ENCODE measurements at regions not wholly inside any gene's neighbourhood (a gene's known extent, or its start where the extent isn't known, plus 50 kb on each side); places are given as distances from the start of the nearest gene placed in this dataset.

GRCh38 chr12:98308141-98308540 lies 207.2 kb upstream of the TMPO start:
- Histone ChIP-seq H3K27me3 (ENCODE audit: control insufficient read depth in 2 of 2, insufficient read depth in 2 of 2, low read length in 2 of 2) (no peaks in the 10 kb centered on the region), H2AFZ (ENCODE audit: insufficient read depth, low read depth, low read length, poor library complexity, severe bottlenecking) (no peak overlapping the region), H3K9ac (ENCODE audit: insufficient read depth, low read length, poor library complexity, severe bottlenecking) (no peak overlapping the region), H3K4me1 (ENCODE audit: control insufficient read depth in 1 of 2, insufficient read depth in 2 of 2, low read length in 2 of 2) (no peaks in the 10 kb centered on the region), H3K27ac (ENCODE audit: low read depth in 1 of 2, low read length in 2 of 2) (no peak overlapping the region), H3K36me3 (replicated peaks in 1 of 2; ENCODE audit: control insufficient read depth in 1 of 2, insufficient read depth in 2 of 2, low read length in 2 of 2) (no peaks in the 10 kb centered on the region), H3K4me2 (replicated peaks; ENCODE audit: extremely low read depth, low read length, poor library complexity, severe bottlenecking) (no peak overlapping the region), H3K79me2 (ENCODE audit: insufficient read depth, low read length) (no peaks in the 10 kb centered on the region), H4K20me1 (ENCODE audit: insufficient read depth, low read length) (no peaks in the 10 kb centered on the region), H3K4me3 (replicated peaks in 1 of 3; ENCODE audit: low read depth in 2 of 3, low read length in 3 of 3) (no peak overlapping the region), H3K9me3 (replicated peaks in 1 of 2; ENCODE audit: control insufficient read depth in 1 of 2, insufficient read depth in 1 of 2, low read length in 2 of 2) (peaks cover 0 to 3% of the 10 kb centered on the region in 2 donors)
- no peak for TF ChIP-seq CTCF (IDR thresholded peaks at IDR 0.05)
- no peak for DNase-seq
- intact Hi-C loops (cut with micrococcal nuclease): no loop called here
- H3K27me3 Mint-ChIP-seq (ENCODE audit: low read depth in 3 of 3): peaks cover 0 to 3% (median 1%) of the 10 kb centered on the region in 3 donors
- WGBS (ENCODE audit: insufficient coverage): no CpG with 5 or more reads among the region's 2 CpGs
- H3K4me1 Mint-ChIP-seq: no peaks in the 10 kb centered on the region
- no peak overlapping the region for H3K27ac Mint-ChIP-seq
- H3K9me3 Mint-ChIP-seq: peaks cover 0 to 7% (median 0%) of the 10 kb centered on the region in 7 donors
- H3K36me3 Mint-ChIP-seq: no peaks in the 10 kb centered on the region
- H3K4me3 Mint-ChIP-seq: no peak overlapping the region

- no peak overlapping the region for H3K4me2 ChIP-seq (replicated peaks; ENCODE audit: extremely low read depth, low read length, poor library complexity, severe bottlenecking)
- no peaks in the 10 kb centered on the region for H3K4me1 ChIP-seq (ENCODE audit: control insufficient read depth in 1 of 2, insufficient read depth in 2 of 2, low read length in 2 of 2)
- H3K36me3 Mint-ChIP-seq: no peaks in the 10 kb centered on the region
- H3K9me3 ChIP-seq (replicated peaks in 1 of 2; ENCODE audit: control insufficient read depth in 1 of 2, insufficient read depth in 1 of 2, low read length in 2 of 2): no peaks in the 10 kb centered on the region
- intact Hi-C loops (cut with micrococcal nuclease): no loop called here
- H3K79me2 ChIP-seq (ENCODE audit: insufficient read depth, low read length): no peaks in the 10 kb centered on the region
- H4K20me1 ChIP-seq (ENCODE audit: insufficient read depth, low read length): no peaks in the 10 kb centered on the region
- no peaks in the 10 kb centered on the region for H3K4me1 Mint-ChIP-seq
- H3K4me3 ChIP-seq (replicated peaks in 1 of 3; ENCODE audit: low read depth in 2 of 3, low read length in 3 of 3): no peak overlapping the region
- H2AFZ ChIP-seq (ENCODE audit: insufficient read depth, low read depth, low read length, poor library complexity, severe bottlenecking): no peak overlapping the region
- H3K9ac ChIP-seq (ENCODE audit: insufficient read depth, low read length, poor library complexity, severe bottlenecking): no peak overlapping the region
- no peak for TF ChIP-seq CTCF (IDR thresholded peaks at IDR 0.05)
- H3K27me3 ChIP-seq (ENCODE audit: control insufficient read depth in 2 of 2, insufficient read depth in 2 of 2, low read length in 2 of 2): no peaks in the 10 kb centered on the region
- H3K36me3 ChIP-seq (replicated peaks in 1 of 2; ENCODE audit: control insufficient read depth in 1 of 2, insufficient read depth in 2 of 2, low read length in 2 of 2): no peaks in the 10 kb centered on the region
- peaks cover 0 to 3% (median 0%) of the 10 kb centered on the region in 7 donors for H3K9me3 Mint-ChIP-seq
- H3K27me3 Mint-ChIP-seq (ENCODE audit: low read depth in 3 of 3): peaks cover 0 to 2% (median 0%) of the 10 kb centered on the region in 3 donors
- no CpG with 5 or more reads among the region's 6 CpGs for WGBS (ENCODE audit: insufficient coverage)
- H3K27ac Mint-ChIP-seq: no peak overlapping the region
- DNase-seq: no peak
- H3K27ac ChIP-seq (ENCODE audit: low read depth in 1 of 2, low read length in 2 of 2): no peak overlapping the region
- H3K4me3 Mint-ChIP-seq: no peak overlapping the region
Measured at GRCh38 chr12:98317939-98318899, 197.2 kb upstream of the TMPO start.
